D721Med (cell line): ENCODE measurements at regions not wholly inside any gene's neighbourhood (a gene's known extent, or its start where the extent isn't known, plus 50 kb on each side); places are given as distances from the start of the nearest gene placed in this dataset.

Experiments
- DNase-seq: peaks from one replicate; pipeline ENCODE4 v3.0.0; 2011; ENCODE audit warnings: low spot score; ENCODE audit not compliant: insufficient read length
- FAIRE-seq: peaks from 2 replicates; lab custom pipeline; 2011; peaks lifted over from hg19 to GRCh38; lab: Jason Lieb, UNC
- TF ChIP-seq, protein P1 (sequence below): IDR thresholded peaks from 2 replicates; pipeline ENCODE4 v1.5.1; 2012; ENCODE audit warnings: mild to moderate bottlenecking, control low read depth; ENCODE audit not compliant: insufficient read depth; ENCODE audit errors: missing control alignments

GRCh38 chr16:9677301-9677653, 505.0 kb downstream of the GRIN2A start:
- DNase-seq (no peak), FAIRE-seq (no peak)
- TF ChIP-seq, protein P1, sequence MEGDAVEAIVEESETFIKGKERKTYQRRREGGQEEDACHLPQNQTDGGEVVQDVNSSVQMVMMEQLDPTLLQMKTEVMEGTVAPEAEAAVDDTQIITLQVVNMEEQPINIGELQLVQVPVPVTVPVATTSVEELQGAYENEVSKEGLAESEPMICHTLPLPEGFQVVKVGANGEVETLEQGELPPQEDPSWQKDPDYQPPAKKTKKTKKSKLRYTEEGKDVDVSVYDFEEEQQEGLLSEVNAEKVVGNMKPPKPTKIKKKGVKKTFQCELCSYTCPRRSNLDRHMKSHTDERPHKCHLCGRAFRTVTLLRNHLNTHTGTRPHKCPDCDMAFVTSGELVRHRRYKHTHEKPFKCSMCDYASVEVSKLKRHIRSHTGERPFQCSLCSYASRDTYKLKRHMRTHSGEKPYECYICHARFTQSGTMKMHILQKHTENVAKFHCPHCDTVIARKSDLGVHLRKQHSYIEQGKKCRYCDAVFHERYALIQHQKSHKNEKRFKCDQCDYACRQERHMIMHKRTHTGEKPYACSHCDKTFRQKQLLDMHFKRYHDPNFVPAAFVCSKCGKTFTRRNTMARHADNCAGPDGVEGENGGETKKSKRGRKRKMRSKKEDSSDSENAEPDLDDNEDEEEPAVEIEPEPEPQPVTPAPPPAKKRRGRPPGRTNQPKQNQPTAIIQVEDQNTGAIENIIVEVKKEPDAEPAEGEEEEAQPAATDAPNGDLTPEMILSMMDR = no peak

GRCh38 chr16:9679213-9679767, 502.9 kb downstream of the GRIN2A start:
- DNase-seq (no peak), FAIRE-seq (no peak)
- TF ChIP-seq, protein P1 = no peak

DNA sequence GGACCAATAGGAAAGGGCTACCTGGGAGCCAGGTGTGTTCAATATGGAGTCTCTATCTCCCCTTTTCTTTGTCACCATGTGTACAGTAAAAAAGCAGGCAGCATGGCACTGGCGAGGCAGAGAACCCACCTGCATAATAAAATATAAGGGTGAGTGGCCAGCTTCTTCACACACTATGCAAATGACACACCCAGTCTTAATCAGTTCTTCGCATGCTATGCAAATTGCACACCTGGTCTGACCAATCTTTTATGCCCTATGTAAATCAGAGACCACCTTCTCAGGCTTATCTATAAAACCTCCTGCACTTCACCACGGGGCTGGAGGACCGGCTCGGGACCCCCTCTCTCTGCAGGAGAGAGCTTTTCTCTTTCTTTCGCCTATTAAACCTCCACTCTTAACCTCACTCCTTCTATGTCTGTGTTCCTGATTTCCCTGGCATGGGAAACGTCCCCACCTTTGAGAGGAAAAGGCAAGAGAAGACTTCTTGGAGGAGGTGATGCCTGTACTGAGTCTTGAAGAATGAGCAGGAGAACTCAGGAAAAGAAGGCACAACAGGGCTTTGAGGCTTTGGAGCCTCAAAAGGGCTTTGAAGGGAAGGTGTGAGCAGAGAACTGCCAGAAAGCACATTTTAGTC, 502.1 kb downstream of the GRIN2A start:
- DNase-seq (no peak), FAIRE-seq (no peak)
- TF ChIP-seq, protein P1 = no peak

GRCh38 chr16:9680968-9681367, 501.3 kb downstream of the GRIN2A start:
- DNase-seq (no peak), FAIRE-seq (no peak)
- TF ChIP-seq, protein P1 = no peak

DNA sequence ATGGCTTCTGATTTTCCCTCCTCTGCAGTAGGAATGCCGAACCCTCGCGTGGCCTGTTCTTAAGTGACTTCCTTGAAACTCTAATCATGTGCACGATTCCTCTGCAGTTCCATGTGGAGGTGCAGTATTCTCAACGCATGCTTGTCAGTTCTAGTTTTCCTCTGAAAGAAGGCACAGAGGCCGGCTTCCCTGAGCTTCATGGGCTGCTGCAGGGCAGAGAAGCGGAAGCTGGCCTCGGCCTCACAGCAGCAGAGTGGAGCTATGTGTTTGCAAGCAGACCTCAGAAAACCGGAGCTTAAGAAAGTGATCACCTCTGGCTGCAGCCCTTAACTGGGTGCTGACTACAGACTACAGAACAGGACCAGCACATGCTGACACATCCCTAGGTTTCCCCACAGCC, 500.7 kb downstream of the GRIN2A start:
- TF ChIP-seq, protein P1 = no peak
- FAIRE-seq (no peak), DNase-seq (no peak)

DNA sequence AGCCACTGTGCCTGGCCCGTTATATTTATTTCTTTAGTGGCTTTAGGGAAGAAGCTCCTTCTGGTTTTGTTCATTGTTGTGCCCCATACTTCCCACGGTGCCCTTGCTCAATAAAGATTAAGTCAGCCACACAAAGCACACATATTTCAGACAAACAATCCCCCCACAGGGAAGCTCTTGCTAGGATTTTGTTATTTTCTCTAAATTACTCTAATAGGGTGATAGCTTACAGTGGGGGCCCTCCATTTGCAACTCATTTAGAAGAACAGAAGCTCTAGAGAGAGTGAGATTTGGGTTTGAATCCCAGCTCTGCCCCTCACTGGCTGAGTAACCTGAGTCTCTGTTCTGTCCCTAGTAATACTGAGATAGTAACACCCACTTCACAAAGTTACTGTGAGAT, 499.9 kb downstream of the GRIN2A start:
- TF ChIP-seq, protein P1 = no peak
- DNase-seq (no peak), FAIRE-seq (no peak)

GRCh38 chr16:9683677-9684076, 498.6 kb downstream of the GRIN2A start:
- DNase-seq = no peak
- no peak for FAIRE-seq
- TF ChIP-seq, protein P1 = no peak
